Mesothelial cell of epicardium (in vitro differentiated cells): ENCODE measurements at regions not wholly inside any gene's neighbourhood (a gene's known extent, or its start where the extent isn't known, plus 50 kb on each side); places are given as distances from the start of the nearest gene placed in this dataset.
"Not testable (repeated sequence)": the region's sequence is repeated elsewhere in the genome, so short reads cannot be mapped to it uniquely, and the experiment has no call there.

Experiments used
- DNase-seq, 2 experiments: peaks; one replicate each; pipeline ENCODE4 v3.0.0; 2021; ENCODE audit warnings: low spot score in 2 of 2; ENCODE audit not compliant: unreplicated experiment in 2 of 2
- H3K27ac Mint-ChIP-seq: 2 replicates; pipeline ENCODE4 v1.8.0; 2021; ENCODE audit warnings: mixed read lengths
- H3K27me3 Mint-ChIP-seq: 2 replicates; pipeline ENCODE4 v1.8.0; 2021; ENCODE audit warnings: low read depth, mixed read lengths
- H3K36me3 Mint-ChIP-seq: 2 replicates; pipeline ENCODE4 v1.8.0; 2021; ENCODE audit warnings: mixed read lengths
- H3K4me1 Mint-ChIP-seq: 2 replicates; pipeline ENCODE4 v1.8.0; 2021; ENCODE audit warnings: mixed read lengths
- H3K4me3 Mint-ChIP-seq: 2 replicates; pipeline ENCODE4 v1.8.0; 2021; ENCODE audit warnings: mild to moderate bottlenecking, moderate library complexity, mixed read lengths
- H3K9me3 Mint-ChIP-seq: 2 replicates; pipeline ENCODE4 v1.8.0; 2021; ENCODE audit warnings: mixed read lengths
- CTCF ChIP-seq: fragments of 200-600 bp; sonication (generic); IDR thresholded peaks from one replicate; pipeline ENCODE4 v1.5.0; 2021; ENCODE audit warnings: antibody characterized with exemption; ENCODE audit not compliant: unreplicated experiment

GRCh38 chr2:193222454-193222853 lies 1027.7 kb upstream of the TMEFF2 start:
- Mint-ChIP-seq H3K4me1 (no peaks in the 10 kb centered on the region), H3K36me3 (no peaks in the 10 kb centered on the region), H3K4me3 (no peak overlapping the region), H3K9me3 (peaks cover 7% of the 10 kb centered on the region), H3K27me3 (no peaks in the 10 kb centered on the region), H3K27ac (no peak overlapping the region)
- no peak for TF ChIP-seq CTCF
- no peak for DNase-seq

GRCh38 chr2:193219413-193219812 lies 1024.7 kb upstream of the TMEFF2 start:
- TF ChIP-seq CTCF: no peak

GRCh38 chr2:193201583-193201982 lies 1006.9 kb upstream of the TMEFF2 start:
- no peak for TF ChIP-seq CTCF
- peaks cover 3% of the 10 kb centered on the region for H3K36me3 Mint-ChIP-seq
- H3K4me3 Mint-ChIP-seq: no peak overlapping the region
- H3K27ac Mint-ChIP-seq: no peak overlapping the region
- DNase-seq: no peak
- no peaks in the 10 kb centered on the region for H3K27me3 Mint-ChIP-seq
- H3K9me3 Mint-ChIP-seq: peaks cover 18% of the 10 kb centered on the region
- no peaks in the 10 kb centered on the region for H3K4me1 Mint-ChIP-seq

More at GRCh38 chr2:193219413-193219812, 1024.7 kb upstream of the TMEFF2 start:
- Mint-ChIP-seq H3K27ac (no peak overlapping the region), H3K9me3 (no peaks in the 10 kb centered on the region), H3K4me3 (no peak overlapping the region), H3K27me3 (no peaks in the 10 kb centered on the region), H3K36me3 (no peaks in the 10 kb centered on the region), H3K4me1 (no peaks in the 10 kb centered on the region)
- DNase-seq: no peak

- H3K4me3 Mint-ChIP-seq: no peak overlapping the region
- no peaks in the 10 kb centered on the region for H3K4me1 Mint-ChIP-seq
- TF ChIP-seq CTCF: no peak
- DNase-seq: no peak
- H3K27me3 Mint-ChIP-seq: no peaks in the 10 kb centered on the region
- peaks cover 18% of the 10 kb centered on the region for H3K9me3 Mint-ChIP-seq
- H3K27ac Mint-ChIP-seq: no peak overlapping the region
- H3K36me3 Mint-ChIP-seq: peaks cover 3% of the 10 kb centered on the region
Observed at GRCh38 chr2:193199322-193199721, 1004.6 kb upstream of the TMEFF2 start.

GRCh38 chr2:193187816-193188215 lies 993.1 kb upstream of the TMEFF2 start:
- no peaks in the 10 kb centered on the region for H3K36me3 Mint-ChIP-seq
- no peak overlapping the region for H3K4me3 Mint-ChIP-seq
- DNase-seq: no peak
- no peak for TF ChIP-seq CTCF
- H3K4me1 Mint-ChIP-seq: peaks cover 7% of the 10 kb centered on the region
- no peaks in the 10 kb centered on the region for H3K27me3 Mint-ChIP-seq
- H3K9me3 Mint-ChIP-seq: peaks cover 4% of the 10 kb centered on the region
- H3K27ac Mint-ChIP-seq: no peak overlapping the region

GRCh38 chr2:193170981-193171380 lies 976.2 kb upstream of the TMEFF2 start:
- not testable (repeated sequence) for H3K4me1 Mint-ChIP-seq, H3K27me3 Mint-ChIP-seq, H3K36me3 Mint-ChIP-seq
- H3K4me3 Mint-ChIP-seq: peak overlapping the region; percentile 92
- H3K27ac Mint-ChIP-seq: peak overlapping the region; percentile 97
- peak in 1 of 2 experiments; percentile 50 for DNase-seq
- H3K9me3 Mint-ChIP-seq: peaks cover 21% of the 10 kb centered on the region
